NCI-H526 treated with DMSO at 0.1 percent for 48 hours (cell line): ENCODE measurements at regions not wholly inside any gene's neighbourhood (a gene's known extent, or its start where the extent isn't known, plus 50 kb on each side); places are given as distances from the start of the nearest gene placed in this dataset.
"Not testable (repeated sequence)": the region's sequence is repeated elsewhere in the genome, so short reads cannot be mapped to it uniquely, and the experiment has no call there.

Source experiments
- DNase-seq: peaks from one replicate; lab custom pipeline; 2025; lab: John Stamatoyannopoulos, UW

DNA sequence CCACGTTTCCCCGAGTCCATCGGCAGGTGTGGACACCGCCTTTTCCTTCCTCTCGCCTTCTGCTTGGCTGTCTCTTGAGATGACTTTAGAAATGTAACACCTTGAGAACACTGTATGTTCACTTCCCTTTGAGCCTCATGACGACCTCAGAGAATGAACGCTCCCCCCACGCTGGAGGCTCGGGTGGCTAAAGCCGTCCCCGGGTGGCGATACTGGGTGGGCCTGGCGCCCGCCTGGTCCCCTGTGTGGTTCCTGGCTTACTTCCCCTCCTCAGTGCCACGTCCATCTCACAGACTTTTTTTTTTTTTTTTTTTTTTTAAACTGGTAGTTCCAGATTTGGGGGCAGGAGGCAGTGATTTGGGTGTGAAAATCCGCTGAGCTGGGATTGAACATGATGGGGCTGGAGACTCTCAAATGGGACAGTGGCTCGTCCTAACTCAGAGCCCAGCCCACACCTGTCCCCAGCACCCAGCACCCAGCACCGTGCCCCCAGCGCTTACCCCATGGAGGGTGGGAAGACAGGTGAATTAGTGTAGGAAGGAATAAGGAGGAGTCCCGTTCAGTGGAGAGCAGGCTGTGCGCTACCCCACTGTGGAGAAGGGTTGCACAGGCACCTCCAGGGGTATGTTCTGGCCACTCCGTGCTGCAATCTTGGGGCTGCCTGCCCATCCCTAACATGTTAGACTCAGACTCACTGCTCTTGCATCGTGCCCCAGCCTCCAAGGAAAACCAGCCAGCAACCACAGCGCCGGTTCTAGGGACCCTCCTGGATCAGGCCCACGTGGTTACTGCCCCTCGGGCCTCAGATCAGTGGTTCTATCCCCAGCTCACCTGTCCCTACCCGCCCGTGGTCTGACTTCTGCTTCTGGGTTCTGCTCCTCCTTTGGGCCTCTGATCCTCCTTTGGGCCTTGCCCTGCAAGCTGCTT is 174.0 kb downstream of the ASB1 start:
- DNase-seq = no peak

GRCh38 chr2:238601433-238602222 is 174.9 kb downstream of the ASB1 start:
- DNase-seq = no peak

DNA sequence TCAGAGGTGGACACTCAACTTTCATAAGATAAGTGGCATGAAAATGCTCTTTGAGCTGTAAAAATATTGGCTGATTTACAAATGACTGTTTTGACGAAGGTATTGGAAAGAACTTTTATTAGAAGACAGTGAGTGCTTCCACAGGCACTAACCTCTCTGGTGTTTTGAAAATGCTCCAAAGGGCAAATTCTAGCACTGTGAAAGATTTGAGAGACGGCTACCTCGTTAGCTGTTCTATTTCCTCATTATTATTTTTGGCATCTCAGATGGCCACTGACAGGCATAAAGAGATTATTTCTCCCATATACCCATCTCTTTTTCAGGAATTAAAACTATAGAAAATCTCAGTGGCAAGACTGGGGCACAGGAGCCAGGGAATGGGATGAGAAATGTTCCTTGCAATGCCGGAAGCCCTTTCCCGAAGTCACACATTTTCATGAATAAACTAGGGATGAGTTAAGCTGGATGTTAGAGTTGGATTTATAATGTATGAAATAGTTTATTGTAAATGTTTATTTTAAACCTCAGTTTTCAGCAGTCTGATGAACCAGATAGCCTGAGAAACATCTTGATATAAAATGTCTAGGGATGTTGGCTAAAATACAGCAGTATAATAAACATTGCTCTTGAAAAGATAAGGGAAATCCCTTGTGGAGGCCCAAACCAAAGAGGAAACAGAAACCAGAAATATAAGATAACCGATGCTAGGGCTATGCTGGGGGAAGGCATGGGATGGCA is 175.7 kb downstream of the ASB1 start:
- DNase-seq = no peak

DNA sequence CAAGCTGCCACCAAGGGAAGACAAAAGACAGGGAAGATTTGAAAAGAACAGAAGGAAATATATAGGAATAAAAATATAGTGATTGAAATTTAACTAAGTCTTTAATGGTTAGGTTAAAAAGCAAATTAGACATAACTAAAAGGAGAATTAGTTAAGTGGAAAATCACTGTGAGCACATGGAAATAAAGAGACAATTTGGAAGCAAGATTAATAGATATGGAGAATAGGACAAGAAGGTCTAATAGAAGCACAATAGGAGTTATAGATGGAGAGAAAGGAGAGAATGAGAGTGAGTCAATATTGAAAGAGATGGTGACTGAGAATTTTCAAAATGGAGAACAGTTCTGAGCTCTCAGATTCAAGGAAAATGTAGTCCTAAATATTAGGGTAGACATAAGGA is 176.9 kb downstream of the ASB1 start:
- no peak for DNase-seq

- no peak for DNase-seq
Measured at GRCh38 chr2:238606311-238606710, 179.6 kb downstream of the ASB1 start.

DNA sequence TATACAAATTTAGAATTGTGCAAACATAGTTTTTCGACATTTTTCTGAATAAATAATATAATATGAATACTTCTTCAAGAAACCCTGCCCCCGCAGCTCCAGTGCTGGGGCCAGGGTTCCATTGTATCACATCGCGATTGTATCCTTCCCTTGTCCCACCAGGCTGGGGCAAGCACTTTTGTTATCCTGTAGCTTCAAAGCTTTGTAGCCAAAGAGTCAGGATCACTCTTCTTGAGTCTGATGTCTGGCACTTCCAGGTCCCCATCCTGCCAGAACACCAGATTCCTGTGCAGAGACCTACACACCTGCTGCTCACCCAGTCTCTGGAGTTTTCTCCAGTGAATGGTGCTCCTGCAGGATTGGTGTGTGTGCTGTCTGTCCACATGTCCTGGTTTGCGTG is 186.9 kb downstream of the ASB1 start:
- no peak for DNase-seq

DNA sequence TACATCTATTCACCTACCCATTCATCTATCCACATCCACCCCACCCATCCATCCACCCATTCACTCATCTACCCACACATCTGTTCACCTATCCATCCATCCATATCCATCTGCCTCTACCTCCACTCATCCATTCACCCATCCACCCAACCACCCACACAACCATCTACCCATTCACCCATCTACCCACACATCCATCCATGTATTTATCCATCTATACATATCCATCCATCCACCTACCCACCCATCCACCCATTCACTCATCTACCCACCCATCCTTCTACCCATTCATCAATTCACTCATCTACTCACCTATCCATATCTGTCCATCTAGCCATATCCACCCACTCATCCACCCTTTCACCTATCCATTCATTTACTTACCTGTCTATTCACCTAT is 187.6 kb downstream of the ASB1 start:
- no peak for DNase-seq

DNA sequence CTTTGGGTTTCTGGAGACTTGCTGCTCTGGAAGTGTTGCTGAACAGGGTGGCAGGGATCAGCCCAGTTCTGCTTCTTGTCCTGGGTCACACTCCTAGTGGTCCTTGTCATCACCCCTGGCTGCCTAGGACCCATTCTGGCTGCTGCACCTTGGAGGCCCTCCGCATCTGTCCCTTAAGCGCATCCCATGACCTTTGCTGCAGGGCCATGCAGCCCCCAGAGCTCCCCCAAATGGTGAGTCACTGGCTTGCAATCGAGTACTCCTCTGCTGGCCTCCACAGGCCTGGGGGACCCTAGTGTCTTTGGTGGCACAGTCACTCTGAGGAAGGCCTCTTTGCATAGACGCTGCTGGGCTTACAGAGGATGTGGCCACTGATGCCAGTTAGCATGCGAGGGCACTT is 188.5 kb downstream of the ASB1 start:
- no peak for DNase-seq

DNA sequence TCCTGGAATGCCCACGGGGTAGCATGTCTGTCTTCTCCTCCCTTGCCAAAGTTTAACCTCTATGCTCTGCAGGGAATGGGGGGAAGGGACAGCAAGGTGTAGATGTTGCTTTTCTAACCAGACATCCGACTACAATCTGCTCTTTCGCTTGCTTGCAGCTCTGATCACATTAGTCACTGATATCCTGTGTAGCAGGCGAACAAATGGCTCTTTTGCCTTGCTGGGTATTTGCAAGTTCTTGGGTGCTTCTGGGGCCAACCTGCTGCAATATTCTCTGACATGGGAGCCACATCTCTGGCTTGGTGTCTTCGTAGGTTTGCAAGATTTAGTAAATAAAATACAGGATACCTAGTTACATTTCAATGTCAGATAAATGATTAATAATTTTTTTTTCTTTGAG is 190.0 kb downstream of the ASB1 start:
- no peak for DNase-seq

GRCh38 chr2:238618494-238619283 is 192.0 kb downstream of the ASB1 start:
- not testable (repeated sequence) for DNase-seq

DNA sequence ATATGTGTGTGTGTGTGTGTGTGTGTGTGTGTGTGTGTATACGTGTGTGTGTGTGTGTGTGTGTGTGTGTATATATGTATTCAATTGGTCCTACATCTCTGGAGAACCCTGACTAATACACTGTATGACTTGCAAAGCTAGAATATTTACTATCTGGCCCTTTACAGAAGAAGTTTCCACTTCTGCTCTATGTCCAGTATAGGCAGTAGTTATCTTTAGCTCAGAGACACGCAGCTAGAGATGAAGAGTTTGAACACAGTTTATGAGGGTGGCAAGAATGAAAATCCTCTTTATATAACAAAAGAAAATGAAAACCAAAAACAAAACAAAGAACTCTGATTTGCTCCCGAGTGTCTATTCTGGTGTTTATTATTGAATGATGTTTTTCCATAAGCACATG is 201.2 kb downstream of the ASB1 start:
- no peak for DNase-seq

GRCh38 chr2:238629064-238629463 is 202.3 kb downstream of the ASB1 start:
- no peak for DNase-seq

GRCh38 chr2:238631491-238632180 is 204.9 kb downstream of the ASB1 start:
- no peak for DNase-seq

DNA sequence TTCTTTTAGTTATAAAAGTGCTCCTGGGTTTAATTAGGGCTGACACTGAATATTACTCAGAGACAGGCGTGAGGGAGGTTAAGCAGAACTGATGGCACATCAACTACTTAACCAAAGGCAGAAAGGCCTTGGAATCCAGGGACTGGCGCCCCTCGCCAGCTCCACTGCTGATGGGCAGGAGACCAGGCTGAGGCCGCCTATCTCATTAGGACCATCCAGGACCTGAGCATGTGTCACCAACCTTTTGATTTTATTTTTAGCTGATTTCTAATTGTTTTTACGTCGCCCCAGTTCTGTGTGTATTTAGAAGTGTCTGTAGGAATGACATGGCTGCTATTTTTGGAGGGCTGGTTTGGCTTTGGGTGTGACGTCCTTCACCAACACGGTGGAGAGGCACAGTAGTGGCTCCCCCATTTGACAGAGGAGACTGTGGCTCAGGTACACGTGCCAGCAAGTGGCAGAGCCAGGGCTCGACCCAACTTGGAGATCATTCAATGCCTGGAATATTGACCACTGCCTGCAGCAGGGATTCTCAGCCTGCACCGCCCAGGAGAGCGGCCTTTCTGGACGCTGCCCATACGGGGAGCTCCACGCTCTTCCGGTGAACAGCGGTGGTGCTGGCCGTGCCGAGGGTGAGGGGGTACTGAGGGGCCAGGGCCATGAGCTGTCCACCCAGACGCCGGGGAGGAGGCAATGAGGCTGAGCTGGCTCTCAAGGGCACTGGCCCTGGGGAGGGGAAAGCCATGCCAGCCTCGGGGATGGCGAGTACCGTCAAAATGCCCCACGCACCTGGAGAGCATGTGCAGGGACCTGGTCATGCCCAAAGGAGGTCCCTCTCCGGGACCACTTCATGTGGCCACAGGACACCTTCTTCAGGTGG is 205.7 kb downstream of the ASB1 start:
- no peak for DNase-seq

DNA sequence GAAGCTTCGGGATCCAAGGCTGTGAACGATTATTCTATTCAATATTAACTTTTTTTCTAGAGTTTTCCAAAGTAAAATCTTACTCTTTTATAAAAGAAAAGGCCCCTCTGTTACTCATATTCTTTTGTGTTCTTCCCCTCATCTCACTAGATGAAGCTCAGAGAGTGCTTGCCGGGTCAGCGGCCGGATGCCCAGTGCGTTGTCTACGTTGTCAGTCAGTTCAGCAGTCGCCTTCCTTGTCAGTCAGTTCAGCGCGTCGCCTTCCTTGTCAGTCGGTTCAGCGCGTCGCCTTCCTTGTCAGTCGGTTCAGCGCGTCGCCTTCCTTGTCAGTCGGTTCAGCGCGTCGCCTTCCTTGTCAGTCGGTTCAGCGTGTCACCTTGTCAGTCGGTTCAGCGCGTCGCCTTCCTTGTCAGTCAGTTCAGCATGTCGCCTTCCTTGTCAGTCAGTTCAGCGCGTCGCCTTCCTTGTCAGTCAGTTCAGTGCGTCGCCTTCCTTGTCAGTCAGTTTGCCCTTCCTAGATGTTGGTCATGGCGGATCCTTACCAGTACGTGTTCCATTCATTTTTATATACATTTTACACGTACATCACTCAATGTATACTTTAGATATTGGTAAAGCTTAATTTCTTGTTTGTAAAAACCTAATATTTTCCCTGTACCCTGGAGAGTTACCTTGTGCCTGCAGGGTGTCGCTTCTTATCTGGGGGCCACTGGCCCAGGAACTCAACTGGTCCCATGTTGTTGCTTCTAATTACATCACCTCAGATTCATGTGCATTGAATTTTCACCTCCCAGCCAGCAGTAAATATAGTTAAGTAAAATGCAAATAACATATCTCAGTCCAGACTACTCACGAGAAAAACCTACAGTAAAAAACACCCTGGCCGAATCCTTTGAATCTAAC is 206.9 kb downstream of the ASB1 start:
- no peak for DNase-seq

DNA sequence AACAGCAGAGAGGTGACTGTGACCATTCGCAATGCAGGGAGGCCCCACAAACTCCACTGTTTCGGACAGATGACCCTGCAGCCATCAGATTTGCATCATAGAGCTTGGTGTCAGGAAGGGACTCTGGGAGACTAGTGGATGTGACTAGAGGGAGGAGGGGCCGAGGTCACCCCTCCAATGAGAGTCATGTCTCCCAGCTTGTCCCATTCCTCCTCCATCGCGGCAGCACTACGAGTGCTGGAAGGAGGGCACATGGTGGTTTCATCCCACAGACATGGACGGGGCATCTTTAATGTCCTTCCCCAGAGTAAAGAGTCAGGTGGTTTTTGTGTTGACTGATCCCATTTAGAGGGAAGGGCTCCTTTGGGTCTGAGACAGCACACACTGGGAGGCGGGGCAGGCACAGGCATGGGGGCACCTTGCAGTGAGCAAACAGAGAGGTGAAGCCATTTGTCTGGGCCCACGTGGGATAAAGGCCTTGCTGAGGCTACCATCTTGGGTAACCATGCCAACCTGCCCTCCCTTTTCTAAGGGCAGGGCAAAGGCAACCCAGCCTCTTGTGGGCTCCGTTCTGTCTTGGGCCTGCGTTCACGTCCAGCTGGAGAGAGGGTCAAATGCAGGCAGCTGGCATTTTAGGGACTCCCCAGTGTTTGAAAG is 208.1 kb downstream of the ASB1 start:
- no peak for DNase-seq

- no peak for DNase-seq
Measured at GRCh38 chr2:238635647-238636051, 208.9 kb downstream of the ASB1 start.

DNA sequence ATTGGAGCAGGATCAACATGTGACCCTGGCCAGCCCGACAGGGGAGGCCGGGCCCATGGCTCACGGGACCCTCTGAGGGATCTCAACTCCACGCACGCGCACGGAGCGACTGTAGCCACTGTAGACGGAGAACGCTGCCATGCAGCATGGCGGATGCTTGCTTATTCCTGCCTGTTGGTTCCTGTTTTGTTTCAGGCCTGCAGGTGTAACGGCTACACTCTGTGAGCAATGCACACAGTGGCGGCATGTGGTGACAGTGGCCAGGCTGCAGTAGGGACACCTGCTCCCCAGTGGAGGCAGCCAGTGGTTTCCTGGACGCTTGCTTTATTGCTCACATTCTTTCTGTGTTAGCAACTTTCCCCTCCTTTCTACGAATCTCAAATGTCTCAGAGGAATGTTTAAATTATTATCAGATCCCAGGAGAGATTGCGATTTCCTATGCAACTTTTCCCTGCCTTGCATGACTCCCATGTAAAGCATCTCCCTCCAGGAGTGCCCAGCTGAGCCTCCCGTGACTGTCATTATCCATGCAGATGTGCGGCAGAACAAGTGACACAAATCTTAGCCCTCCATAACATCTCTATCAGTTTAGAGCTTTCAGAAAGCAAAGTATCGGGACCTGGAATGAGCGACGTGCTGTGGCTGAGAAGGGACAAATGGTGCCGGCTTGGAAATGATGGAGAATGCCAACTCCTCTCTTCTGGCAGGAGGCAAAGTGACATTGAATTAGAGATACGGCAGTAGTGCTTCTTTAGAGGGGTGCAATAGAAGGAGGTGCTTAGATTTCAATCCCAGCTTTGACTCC is 209.7 kb downstream of the ASB1 start:
- no peak for DNase-seq
